OCI-LY7 (cell line): ENCODE measurements at regions not wholly inside any gene's neighbourhood (a gene's known extent, or its start where the extent isn't known, plus 50 kb on each side); places are given as distances from the start of the nearest gene placed in this dataset.

Experiments used
- BruUV-seq: library from RNA; stranded (reverse); fragments of 400-500 nt; replicated peaks from 2 replicates; lab custom pipeline; 2021; lab: Mats Ljungman, UMichigan
- CTCF ChIA-PET: fragments of 300-600 bp; sonication (Branson Sonifier 250); formaldehyde crosslinking; loops from one replicate; lab custom pipeline; 2022; ENCODE audit warnings: antibody characterized with exemption; ENCODE audit not compliant: unreplicated experiment; lab: Charles Lee
- POLR2A ChIA-PET: fragments of 300-600 bp; sonication (Branson Sonifier 250); formaldehyde crosslinking; loops from one replicate; lab custom pipeline; 2022; ENCODE audit warnings: antibody characterized with exemption; lab: Charles Lee
- DNase-seq: peaks from one replicate; pipeline ENCODE4 v3.0.0-alpha.2; 2015; ENCODE audit warnings: low spot score
- H2AFZ ChIP-seq: fragments of 200-600 bp; sonication (generic), shearing (Covaris generic); 2 replicates; pipeline ENCODE4 v1.6.1; 2014; ENCODE audit warnings: mild to moderate bottlenecking, antibody characterized with exemption, low read length, moderate library complexity
- H3K27ac ChIP-seq: fragments of 200-600 bp; sonication (generic); 2 replicates; pipeline ENCODE4 v1.5.1; 2014; ENCODE audit warnings: mixed run types, low read depth, mild to moderate bottlenecking, moderate library complexity, low read length, inconsistent platforms; ENCODE audit not compliant: poor library complexity, severe bottlenecking
- H3K36me3 ChIP-seq: fragments of 200-600 bp; sonication (generic); 2 replicates; pipeline ENCODE4 v1.6.1; 2014; ENCODE audit warnings: mild to moderate bottlenecking, antibody characterized with exemption, low read length, moderate library complexity, mixed read lengths; ENCODE audit not compliant: insufficient read depth
- H3K4me1 ChIP-seq: fragments of 200-600 bp; sonication (generic); 2 replicates; pipeline ENCODE4 v1.5.1; 2014; ENCODE audit warnings: mild to moderate bottlenecking, low read length; ENCODE audit not compliant: insufficient read depth, poor library complexity, severe bottlenecking
- H3K4me2 ChIP-seq: fragments of 200-600 bp; sonication (generic); 2 replicates; pipeline ENCODE4 v1.6.1; 2014; ENCODE audit warnings: mild to moderate bottlenecking, low read length
- H3K4me3 ChIP-seq: fragments of 200-600 bp; sonication (generic); 2 replicates; pipeline ENCODE4 v1.5.1; 2014; ENCODE audit warnings: mild to moderate bottlenecking, low read depth, low read length; ENCODE audit not compliant: poor library complexity, severe bottlenecking
- H3K79me2 ChIP-seq: fragments of 200-600 bp; sonication (generic); 2 replicates; pipeline ENCODE4 v1.6.1; 2016; ENCODE audit warnings: low read depth, mild to moderate bottlenecking, low read length, moderate library complexity, mixed read lengths; ENCODE audit not compliant: insufficient read depth
- H3K9me2 ChIP-seq: fragments of 200-600 bp; sonication (generic); 2 replicates; pipeline ENCODE4 v1.6.1; 2016; ENCODE audit warnings: mild to moderate bottlenecking, low read length, mixed read lengths; ENCODE audit not compliant: insufficient read depth
- H3K9me3 ChIP-seq: fragments of 200-600 bp; sonication (generic); 2 replicates; pipeline ENCODE4 v1.6.1; 2014; ENCODE audit warnings: mild to moderate bottlenecking, mixed run types, low read length, mixed read lengths
- H4K20me1 ChIP-seq: fragments of 200-600 bp; sonication (generic); 2 replicates; pipeline ENCODE4 v1.6.1; 2014; ENCODE audit warnings: mild to moderate bottlenecking, antibody characterized with exemption, low read length, moderate library complexity, mixed read lengths; ENCODE audit not compliant: insufficient read depth
- CTCF ChIP-seq: fragments of 200-600 bp; sonication (generic); conservative IDR thresholded peaks from 2 replicates; pipeline ENCODE4 v1.5.1; 2014; ENCODE audit warnings: mild to moderate bottlenecking, antibody characterized with exemption, low read length, moderate library complexity, mixed read lengths
- EZH2phosphoT487 ChIP-seq: fragments of 200-600 bp; sonication (generic); IDR thresholded peaks from 2 replicates; pipeline ENCODE4 v1.6.1; 2018; ENCODE audit warnings: low read depth, borderline replicate concordance, mild to moderate bottlenecking, mixed run types, antibody characterized with exemption, low read length, moderate library complexity, mixed read lengths
- intact Hi-C: fragments of 100-400 bp; cut with micrococcal nuclease; formaldehyde crosslinking; loops from one replicate; pipeline ENCODE4 v1.10.0; 2022; ENCODE audit not compliant: unreplicated experiment

- H3K79me2 ChIP-seq: no peaks in the 10 kb centered on the region
- no peaks in the 10 kb centered on the region for H3K9me2 ChIP-seq
- H3K27ac ChIP-seq: no peak overlapping the region
- no peaks in the 10 kb centered on the region for H3K36me3 ChIP-seq
- no peaks in the 10 kb centered on the region; the same call in 1 of the 2 replicates for H3K9me3 ChIP-seq
- ChIA-PET CTCF (no interaction called here), POLR2A (no interaction called here)
- no TSS peak for BruUV-seq
- no peak overlapping the region for H3K4me3 ChIP-seq
- TF ChIP-seq CTCF: no peak
- H2AFZ ChIP-seq: no peak overlapping the region
- no peak overlapping the region for H3K4me2 ChIP-seq
- no peaks in the 10 kb centered on the region for H3K4me1 ChIP-seq
- DNase-seq: no peak
- H4K20me1 ChIP-seq: no peaks in the 10 kb centered on the region
- intact Hi-C loops: no loop called here
Measured at GRCh38 chr7:68914006-68914405, 684.3 kb upstream of the AUTS2 start.

GRCh38 chr7:68917041-68917651, 681.1 kb upstream of the AUTS2 start:
- no peak for DNase-seq
- Histone ChIP-seq H3K4me2 (no peak overlapping the region), H3K4me3 (no peak overlapping the region), H3K9me3 (no peaks in the 10 kb centered on the region), H3K79me2 (no peaks in the 10 kb centered on the region), H3K9me2 (no peaks in the 10 kb centered on the region), H3K4me1 (no peaks in the 10 kb centered on the region), H2AFZ (no peak overlapping the region), H3K27ac (no peak overlapping the region), H4K20me1 (no peaks in the 10 kb centered on the region), H3K36me3 (no peaks in the 10 kb centered on the region)
- intact Hi-C loops: no loop called here
- TF ChIP-seq EZH2phosphoT487 (no peak), CTCF (no peak)
- ChIA-PET CTCF (no interaction called here), POLR2A (interaction anchor here (0.8 kb wide), 1 partner anchor 42 kb away, joined by 3 read pairs; no protein-coding TSS in a partner anchor)
- BruUV-seq: no TSS peak

- ChIA-PET POLR2A (no interaction called here), CTCF (no interaction called here)
- Histone ChIP-seq H4K20me1 (no peaks in the 10 kb centered on the region), H3K4me2 (no peak overlapping the region), H3K4me3 (no peak overlapping the region), H3K9me2 (no peaks in the 10 kb centered on the region), H2AFZ (no peak overlapping the region), H3K4me1 (no peaks in the 10 kb centered on the region), H3K36me3 (no peaks in the 10 kb centered on the region), H3K79me2 (no peaks in the 10 kb centered on the region), H3K27ac (no peak overlapping the region), H3K9me3 (no peaks in the 10 kb centered on the region)
- DNase-seq: no peak
- intact Hi-C loops: no loop called here
- no TSS peak for BruUV-seq
- TF ChIP-seq EZH2phosphoT487 (no peak), CTCF (no peak)
Measured at GRCh38 chr7:68918621-68919020, 679.7 kb upstream of the AUTS2 start.
